Bronchial epithelial cell (primary cell): ENCODE measurements at regions not wholly inside any gene's neighbourhood (a gene's known extent, or its start where the extent isn't known, plus 50 kb on each side); places are given as distances from the start of the nearest gene placed in this dataset.

Experiments
- DNase-seq: peaks from one replicate; pipeline ENCODE4 v3.0.0-alpha.2; 2010; ENCODE audit warnings: low read depth
- FAIRE-seq: peaks from 2 replicates; lab custom pipeline; 2011; peaks lifted over from hg19 to GRCh38; lab: Jason Lieb, UNC
- H3K27me3 ChIP-seq: 2 replicates; pipeline ENCODE4 v1.5.1; 2011; ENCODE audit warnings: low read length; ENCODE audit not compliant: control insufficient read depth, insufficient read depth
- H3K36me3 ChIP-seq: 2 replicates; pipeline ENCODE4 v1.5.1; 2011; ENCODE audit warnings: low read length; ENCODE audit not compliant: control insufficient read depth, insufficient read depth
- H3K4me3 ChIP-seq: 2 replicates; pipeline ENCODE4 v1.5.1; 2011; ENCODE audit warnings: mild to moderate bottlenecking, low read depth, low read length, control low read depth
- TF ChIP-seq, protein P1 (sequence below): IDR thresholded peaks from 2 replicates; pipeline ENCODE4 v1.5.1; 2011; ENCODE audit warnings: mild to moderate bottlenecking, moderate library complexity, low read length, control low read depth, inconsistent platforms; ENCODE audit not compliant: insufficient read depth, severe bottlenecking

DNA sequence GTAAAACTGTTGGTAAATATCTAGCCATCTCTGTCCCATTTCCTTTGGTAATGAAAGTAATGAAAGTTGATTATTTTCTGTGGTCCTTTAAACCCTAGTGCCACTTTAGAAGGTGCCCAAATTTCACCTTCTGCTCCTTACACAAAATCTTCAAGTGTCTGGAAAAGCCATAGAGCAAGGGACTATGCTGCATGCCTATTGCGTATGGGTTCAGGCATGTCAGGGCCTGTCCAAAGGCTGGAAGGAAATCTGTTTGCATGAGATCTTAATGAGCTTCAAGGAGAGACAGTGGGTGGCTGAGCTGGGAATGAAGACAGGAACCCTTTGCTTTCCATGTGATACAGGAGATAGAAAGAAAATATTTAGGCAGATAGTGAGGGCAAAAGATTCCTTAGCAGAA is 66.6 kb upstream of the CCN6 start:
- TF ChIP-seq, protein P1, sequence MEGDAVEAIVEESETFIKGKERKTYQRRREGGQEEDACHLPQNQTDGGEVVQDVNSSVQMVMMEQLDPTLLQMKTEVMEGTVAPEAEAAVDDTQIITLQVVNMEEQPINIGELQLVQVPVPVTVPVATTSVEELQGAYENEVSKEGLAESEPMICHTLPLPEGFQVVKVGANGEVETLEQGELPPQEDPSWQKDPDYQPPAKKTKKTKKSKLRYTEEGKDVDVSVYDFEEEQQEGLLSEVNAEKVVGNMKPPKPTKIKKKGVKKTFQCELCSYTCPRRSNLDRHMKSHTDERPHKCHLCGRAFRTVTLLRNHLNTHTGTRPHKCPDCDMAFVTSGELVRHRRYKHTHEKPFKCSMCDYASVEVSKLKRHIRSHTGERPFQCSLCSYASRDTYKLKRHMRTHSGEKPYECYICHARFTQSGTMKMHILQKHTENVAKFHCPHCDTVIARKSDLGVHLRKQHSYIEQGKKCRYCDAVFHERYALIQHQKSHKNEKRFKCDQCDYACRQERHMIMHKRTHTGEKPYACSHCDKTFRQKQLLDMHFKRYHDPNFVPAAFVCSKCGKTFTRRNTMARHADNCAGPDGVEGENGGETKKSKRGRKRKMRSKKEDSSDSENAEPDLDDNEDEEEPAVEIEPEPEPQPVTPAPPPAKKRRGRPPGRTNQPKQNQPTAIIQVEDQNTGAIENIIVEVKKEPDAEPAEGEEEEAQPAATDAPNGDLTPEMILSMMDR: no peak
- no peak overlapping the region for H3K4me3 ChIP-seq
- H3K27me3 ChIP-seq: no peaks in the 10 kb centered on the region
- H3K36me3 ChIP-seq: no peaks in the 10 kb centered on the region
- FAIRE-seq: peak; percentile 52
- peak; percentile 93 for DNase-seq

DNA sequence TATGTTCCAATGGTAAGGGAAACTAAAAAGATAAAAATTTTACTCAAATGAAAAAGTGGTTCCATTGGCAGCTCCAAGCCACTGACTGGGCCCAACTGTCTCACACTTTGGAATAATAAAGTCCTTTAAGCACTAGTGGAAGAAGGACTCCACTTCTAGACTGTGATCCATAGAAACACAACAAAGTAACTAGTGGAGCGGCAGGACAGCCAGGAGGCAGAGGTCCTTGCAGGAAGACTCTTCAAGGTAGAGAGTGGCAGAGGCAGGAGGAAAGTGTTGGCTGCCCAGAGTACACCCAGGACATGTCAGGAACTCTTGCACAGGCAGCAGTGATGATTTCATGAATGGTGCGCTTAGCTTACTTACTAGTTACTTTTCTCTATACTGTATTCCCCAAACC is 65.0 kb upstream of the CCN6 start:
- DNase-seq (no peak), FAIRE-seq (no peak)
- Histone ChIP-seq H3K27me3 (no peaks in the 10 kb centered on the region), H3K36me3 (no peaks in the 10 kb centered on the region), H3K4me3 (no peak overlapping the region)
- TF ChIP-seq, protein P1: no peak

DNA sequence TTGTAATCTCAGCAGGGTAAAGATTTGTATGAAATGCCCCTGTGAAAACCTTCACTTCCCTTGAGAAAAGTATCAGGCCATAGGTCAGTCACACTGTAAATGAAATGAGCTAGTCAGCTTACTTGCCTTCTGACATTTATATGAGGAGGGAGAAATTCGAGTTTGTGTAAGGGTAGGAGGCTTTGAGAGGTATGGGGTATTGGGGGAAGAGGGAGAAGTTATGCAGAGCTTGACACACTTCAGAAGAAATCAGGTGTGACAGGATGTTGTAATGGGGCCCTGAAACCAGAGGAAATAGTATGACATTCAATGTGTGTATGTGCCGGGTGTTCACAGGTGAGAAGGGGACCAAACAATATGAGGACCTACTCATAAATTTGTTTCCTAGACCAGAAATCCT is 64.2 kb upstream of the CCN6 start:
- FAIRE-seq: no peak

GRCh38 chr6:111990214-111990613 is 63.7 kb upstream of the CCN6 start:
- no peaks in the 10 kb centered on the region for H3K27me3 ChIP-seq
- H3K4me3 ChIP-seq: no peak overlapping the region
- H3K36me3 ChIP-seq: no peaks in the 10 kb centered on the region
- TF ChIP-seq, protein P1: no peak
- FAIRE-seq: no peak
- no peak for DNase-seq

More for the DNA sequence above, 64.2 kb upstream of the CCN6 start:
- H3K27me3 ChIP-seq: no peaks in the 10 kb centered on the region
- DNase-seq: no peak
- TF ChIP-seq, protein P1: no peak
- no peak overlapping the region for H3K4me3 ChIP-seq
- H3K36me3 ChIP-seq: no peaks in the 10 kb centered on the region

GRCh38 chr6:111992851-111993250 is 61.1 kb upstream of the CCN6 start:
- no peaks in the 10 kb centered on the region for H3K36me3 ChIP-seq
- no peak overlapping the region for H3K4me3 ChIP-seq
- DNase-seq (peak; percentile 79), FAIRE-seq (no peak)
- TF ChIP-seq, protein P1: no peak
- H3K27me3 ChIP-seq: no peaks in the 10 kb centered on the region

DNA sequence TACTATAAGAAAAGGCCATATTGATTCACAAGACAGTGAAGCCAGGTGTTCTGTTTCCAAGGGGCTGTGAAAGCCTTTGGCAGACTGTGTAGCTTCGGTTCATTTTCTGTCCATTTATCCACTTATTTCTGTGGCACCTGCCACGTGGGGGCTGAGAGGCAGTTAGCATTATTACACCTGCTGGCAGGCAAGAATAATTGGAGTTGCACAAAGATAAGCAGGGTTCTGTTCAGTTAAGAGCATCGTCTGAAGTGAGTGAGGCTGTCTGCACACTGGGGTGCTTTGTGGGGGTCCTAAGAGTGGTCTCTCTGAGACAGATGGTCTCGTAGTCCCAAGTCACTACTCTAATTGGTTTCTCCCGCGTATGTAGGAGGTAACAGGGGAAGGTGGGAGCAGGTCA is 60.6 kb upstream of the CCN6 start:
- FAIRE-seq (no peak), DNase-seq (no peak)
- TF ChIP-seq, protein P1: no peak
- Histone ChIP-seq H3K27me3 (no peaks in the 10 kb centered on the region), H3K36me3 (no peaks in the 10 kb centered on the region), H3K4me3 (no peak overlapping the region)
